ENCODE measurements at regions not wholly inside any gene's neighbourhood (a gene's known extent, or its start where the extent isn't known, plus 50 kb on each side); places are given as distances from the start of the nearest gene placed in this dataset.

GRCh38 chr16:73192232-73192894 lies 144.4 kb upstream of the ZFHX3 start:
- DNase-seq (ENCODE audit: low read depth in 2 of 2) = no peak

- DNase-seq (ENCODE audit: low read depth in 2 of 2) = no peak
These were observed 143.7 kb upstream of the ZFHX3 start for GRCh38 chr16:73191660-73192046.

GRCh38 chr16:73190688-73191659 lies 143.0 kb upstream of the ZFHX3 start:
- DNase-seq (ENCODE audit: low read depth in 2 of 2) = no peak

GRCh38 chr16:73190256-73190655 lies 142.3 kb upstream of the ZFHX3 start:
- DNase-seq (ENCODE audit: low read depth in 2 of 2) = no peak

- no peak for DNase-seq (ENCODE audit: low read depth in 2 of 2)
These were observed 141.2 kb upstream of the ZFHX3 start for GRCh38 chr16:73189136-73189535.

GRCh38 chr16:73186752-73187601 lies 139.0 kb upstream of the ZFHX3 start:
- DNase-seq (ENCODE audit: low read depth in 2 of 2) = no peak

- no peak for DNase-seq (ENCODE audit: low read depth in 2 of 2)
These were observed 137.8 kb upstream of the ZFHX3 start for GRCh38 chr16:73185737-73186136.

GRCh38 chr16:73183611-73184092 lies 135.7 kb upstream of the ZFHX3 start:
- no peak for DNase-seq (ENCODE audit: low read depth in 2 of 2)

- no peak for DNase-seq (ENCODE audit: low read depth in 2 of 2)
These were observed 131.9 kb upstream of the ZFHX3 start for GRCh38 chr16:73179705-73180331.

GRCh38 chr16:73177729-73178295 lies 129.9 kb upstream of the ZFHX3 start:
- no peak for DNase-seq (ENCODE audit: low read depth in 2 of 2)

GRCh38 chr16:73176577-73177013 lies 128.7 kb upstream of the ZFHX3 start:
- DNase-seq (ENCODE audit: low read depth in 2 of 2) = no peak

- DNase-seq (ENCODE audit: low read depth in 2 of 2) = no peak
These were observed 125.2 kb upstream of the ZFHX3 start for GRCh38 chr16:73172973-73173709.

- no peak for DNase-seq (ENCODE audit: low read depth in 2 of 2)
These were observed 124.5 kb upstream of the ZFHX3 start for GRCh38 chr16:73172241-73172972.

- no peak for DNase-seq (ENCODE audit: low read depth in 2 of 2)
These were observed 123.9 kb upstream of the ZFHX3 start for GRCh38 chr16:73171901-73172240.

- no peak for DNase-seq (ENCODE audit: low read depth in 2 of 2)
These were observed 123.5 kb upstream of the ZFHX3 start for GRCh38 chr16:73171380-73171779.

GRCh38 chr16:73170612-73171038 lies 122.7 kb upstream of the ZFHX3 start:
- no peak for DNase-seq (ENCODE audit: low read depth in 2 of 2)

- DNase-seq (ENCODE audit: low read depth in 2 of 2) = no peak
These were observed 119.1 kb upstream of the ZFHX3 start for GRCh38 chr16:73166947-73167550.

- no peak for DNase-seq (ENCODE audit: low read depth in 2 of 2)
These were observed 118.5 kb upstream of the ZFHX3 start for GRCh38 chr16:73166441-73166851.

GRCh38 chr16:73163238-73163815 lies 115.4 kb upstream of the ZFHX3 start:
- DNase-seq (ENCODE audit: low read depth in 2 of 2) = no peak

Measured in stimulated activated CD8-positive, alpha-beta memory T cell treated with anti-CD3 and anti-CD28 coated beads, Interleukin-15, amount 100 ng/mL, for 48 hours (primary cell).